H1 (cell line): ENCODE measurements at regions not wholly inside any gene's neighbourhood (a gene's known extent, or its start where the extent isn't known, plus 50 kb on each side); places are given as distances from the start of the nearest gene placed in this dataset.

Experiments used
- CTCF ChIA-PET: fragments of 300-600 bp; sonication (Branson Sonifier 250); formaldehyde crosslinking; loops from one replicate; lab custom pipeline; 2021; ENCODE audit not compliant: partially characterized antibody; lab: Charles Lee
- POLR2A ChIA-PET: fragments of 300-600 bp; sonication (Branson Sonifier 250); formaldehyde crosslinking; loops from one replicate; lab custom pipeline; 2021; ENCODE audit warnings: inconsistent platforms; ENCODE audit not compliant: partially characterized antibody; lab: Charles Lee
- DNase-seq, 2 experiments: peaks; one replicate each; pipeline versions ENCODE4 v3.0.0 to v3.0.0-alpha.2; 2010 to 2022; ENCODE audit warnings: low spot score in 2 of 2, low read depth in 1 of 2, mixed read lengths in 1 of 2
- FAIRE-seq: peaks from 2 replicates; lab custom pipeline; 2011; peaks lifted over from hg19 to GRCh38; lab: Jason Lieb, UNC
- H2AFZ ChIP-seq: 2 replicates; pipeline ENCODE4 v1.8.1; 2012; ENCODE audit warnings: low read length, inconsistent platforms
- H2AK5ac ChIP-seq: 2 replicates; pipeline ENCODE4 v1.6.1; 2013; ENCODE audit warnings: low read depth, low read length
- H2BK120ac ChIP-seq: replicated peaks from 2 replicates; pipeline ENCODE3; 2013; ENCODE audit warnings: low read depth, low read length, inconsistent platforms
- H2BK12ac ChIP-seq: 2 replicates; pipeline ENCODE4 v1.6.1; 2013; ENCODE audit warnings: low read depth, low read length
- H2BK15ac ChIP-seq: 2 replicates; pipeline ENCODE4 v1.6.1; 2013; ENCODE audit warnings: low read length
- H2BK20ac ChIP-seq: 2 replicates; pipeline ENCODE4 v1.6.1; 2013; ENCODE audit warnings: low read length
- H2BK5ac ChIP-seq: 2 replicates; pipeline ENCODE4 v1.6.1; 2013; ENCODE audit warnings: low read depth, low read length
- H3K14ac ChIP-seq: 2 replicates; pipeline ENCODE4 v1.6.1; 2013; ENCODE audit warnings: inconsistent platforms; ENCODE audit not compliant: insufficient read length
- H3K18ac ChIP-seq: 2 replicates; pipeline ENCODE4 v1.6.1; 2013; ENCODE audit warnings: low read length; ENCODE audit errors: extremely low read depth
- H3K23ac ChIP-seq: 2 replicates; pipeline ENCODE4 v1.6.1; 2013; ENCODE audit warnings: inconsistent platforms; ENCODE audit not compliant: insufficient read length
- H3K23me2 ChIP-seq: 2 replicates; pipeline ENCODE4 v1.6.1; 2013; ENCODE audit warnings: low read depth, low read length
- H3K27ac ChIP-seq: 2 replicates; pipeline ENCODE4 v1.6.1; 2011; ENCODE audit warnings: low read depth, low read length, inconsistent platforms
- H3K27me3 ChIP-seq, 4 experiments: replicated peaks in 1 of 4; 1 replicate in 1 of 4; 2 replicates in 3 of 4; pipeline versions ENCODE4 v1.6.1 to v1.8.1; 2011 to 2013; ENCODE audit warnings: low read length in 3 of 4, mild to moderate bottlenecking in 3 of 4, inconsistent platforms in 2 of 4, mixed read lengths in 2 of 4, moderate library complexity in 1 of 4; ENCODE audit not compliant: control insufficient read depth in 3 of 4, insufficient read depth in 3 of 4; ENCODE audit errors: extremely low read depth in 1 of 4
- H3K36me3 ChIP-seq, 4 experiments: 2 replicates each; pipeline versions ENCODE4 v1.6.1 to v1.8.1; 2011 to 2013; ENCODE audit warnings: mild to moderate bottlenecking in 4 of 4, low read length in 3 of 4, moderate library complexity in 2 of 4, control low read depth in 1 of 4, inconsistent platforms in 1 of 4; ENCODE audit not compliant: insufficient read depth in 4 of 4, control insufficient read depth in 2 of 4
- H3K4ac ChIP-seq: replicated peaks from 2 replicates; pipeline ENCODE3; 2013; ENCODE audit warnings: low read length, low read depth, mixed read lengths, inconsistent platforms; ENCODE audit not compliant: insufficient read length
- H3K4me1 ChIP-seq, 4 experiments: replicated peaks in 1 of 4; 1 replicate in 1 of 4; 2 replicates in 3 of 4; pipeline versions ENCODE4 v1.6.1 to v1.8.1; 2011 to 2013; ENCODE audit warnings: low read length in 3 of 4, inconsistent platforms in 2 of 4, mixed read lengths in 1 of 4; ENCODE audit not compliant: insufficient read depth in 4 of 4, control insufficient read depth in 3 of 4
- H3K4me2 ChIP-seq, 2 experiments: 2 replicates each; pipeline versions ENCODE4 v1.6.1 to v1.8.1; 2011 to 2013; ENCODE audit warnings: low read depth in 2 of 2, low read length in 2 of 2, control low read depth in 1 of 2, inconsistent platforms in 1 of 2, mild to moderate bottlenecking in 1 of 2; ENCODE audit not compliant: insufficient read depth in 1 of 2
- H3K4me3 ChIP-seq, 4 experiments: fragments of 200-600, 300-600 bp in 1 of 4; sonication (generic), shearing (Covaris generic), sonication (Bioruptor Twin) in 1 of 4; 2 replicates each; pipeline versions ENCODE4 v1.5.1 to v1.8.1; 2011 to 2016; ENCODE audit warnings: low read length in 4 of 4, low read depth in 3 of 4, control low read depth in 2 of 4, inconsistent platforms in 2 of 4, mild to moderate bottlenecking in 2 of 4, mixed read lengths in 1 of 4, moderate library complexity in 1 of 4; ENCODE audit not compliant: insufficient read depth in 2 of 4; ENCODE audit errors: extremely low read depth in 1 of 4
- H3K56ac ChIP-seq: replicated peaks from 2 replicates; pipeline ENCODE3; 2013; ENCODE audit warnings: low read depth, mild to moderate bottlenecking, mixed read lengths, low read length, inconsistent platforms; ENCODE audit not compliant: insufficient read length
- H3K79me1 ChIP-seq: 2 replicates; pipeline ENCODE4 v1.6.1; 2013; ENCODE audit warnings: low read depth, low read length, control low read depth
- H3K79me2 ChIP-seq, 2 experiments: 2 replicates each; pipeline versions ENCODE4 v1.6.1 to v1.8.1; 2012 to 2013; ENCODE audit warnings: low read length in 2 of 2, mild to moderate bottlenecking in 2 of 2, inconsistent platforms in 1 of 2; ENCODE audit not compliant: insufficient read depth in 2 of 2, control insufficient read depth in 1 of 2
- H3K9ac ChIP-seq, 4 experiments: replicated peaks in 1 of 4; 1 replicate in 1 of 4; 2 replicates in 3 of 4; pipeline versions ENCODE4 v1.6.1 to v1.8.1; 2011 to 2013; ENCODE audit warnings: low read depth in 3 of 4, low read length in 3 of 4, control low read depth in 2 of 4, mild to moderate bottlenecking in 2 of 4, moderate library complexity in 2 of 4, inconsistent platforms in 1 of 4; ENCODE audit errors: extremely low read depth in 1 of 4
- H3K9me3 ChIP-seq, 2 experiments: 2 replicates each; pipeline versions ENCODE4 v1.6.1 to v1.8.1; 2012 to 2013; ENCODE audit warnings: mild to moderate bottlenecking in 2 of 2, moderate library complexity in 2 of 2, control low read depth in 1 of 2, inconsistent platforms in 1 of 2, low read depth in 1 of 2, low read length in 1 of 2, mixed read lengths in 1 of 2; ENCODE audit not compliant: insufficient read depth in 2 of 2
- H4K20me1 ChIP-seq, 2 experiments: replicated peaks in 1 of 2; 2 replicates each; pipeline versions ENCODE3 to v1.8.1; 2011 to 2013; ENCODE audit warnings: inconsistent platforms in 2 of 2, low read length in 2 of 2, mild to moderate bottlenecking in 1 of 2; ENCODE audit not compliant: insufficient read depth in 2 of 2, control insufficient read depth in 1 of 2
- H4K5ac ChIP-seq: 2 replicates; pipeline ENCODE4 v1.6.1; 2013; ENCODE audit warnings: low read length, low read depth, mixed read lengths, inconsistent platforms; ENCODE audit not compliant: insufficient read length
- H4K8ac ChIP-seq: 2 replicates; pipeline ENCODE4 v1.8.0; 2013; ENCODE audit warnings: mild to moderate bottlenecking, moderate library complexity, low read length, inconsistent platforms; ENCODE audit not compliant: insufficient read depth; ENCODE audit errors: extremely low read depth
- H4K91ac ChIP-seq: replicated peaks from 2 replicates; pipeline ENCODE3; 2013; ENCODE audit warnings: low read length, mixed read lengths, inconsistent platforms; ENCODE audit not compliant: insufficient read length
- ASH2L ChIP-seq: fragments of 200-600, 300-600 bp; sonication (generic); IDR thresholded peaks from one replicate; pipeline ENCODE4 v1.7.1; 2017; ENCODE audit warnings: low read length
- ATF2 ChIP-seq: IDR thresholded peaks from 2 replicates; pipeline ENCODE4 v1.6.1; 2012; ENCODE audit warnings: low read length, inconsistent platforms
- BCL11A ChIP-seq, 2 experiments: IDR thresholded peaks; one replicate each; pipeline ENCODE4 v1.6.1; 2011; ENCODE audit warnings: low read depth in 2 of 2, low read length in 2 of 2, mild to moderate bottlenecking in 2 of 2
- CBX5 ChIP-seq: fragments of 300-800, 300-1000 bp; sonication (generic); IDR thresholded peaks from 2 replicates; pipeline ENCODE4 v1.7.1; 2016; ENCODE audit warnings: antibody characterized with exemption, low read length, low read depth
- CHD1 ChIP-seq: IDR thresholded peaks from 2 replicates; pipeline ENCODE4 v1.6.1; 2012; ENCODE audit warnings: low read depth, low read length, improper control_type of control experiment
- JUND ChIP-seq: IDR thresholded peaks from 2 replicates; pipeline ENCODE4 v1.6.1; 2011; ENCODE audit warnings: mild to moderate bottlenecking, improper control_type of control experiment, low read length
- KDM5A ChIP-seq: fragments of 200-600 bp; IDR thresholded peaks from 2 replicates; pipeline ENCODE4 v1.7.1; 2012; ENCODE audit warnings: mild to moderate bottlenecking, low read length, inconsistent platforms, mixed read lengths
- POLR2AphosphoS5 ChIP-seq: IDR thresholded peaks from 2 replicates; pipeline ENCODE4 v1.6.1; 2011; ENCODE audit warnings: low read depth, low read length
- WGBS, 2 experiments: shearing (Covaris generic) in 1 of 2; methylation state at CpG; one replicate each; pipeline versions ENCODE4 v1.1.6 to v1.1.7; 2013 to 2015; ENCODE audit warnings: low lambda C conversion rate in 2 of 2, mixed read lengths in 2 of 2, inconsistent platforms in 1 of 2, low coverage in 1 of 2, missing lambda C conversion rate in 1 of 2; ENCODE audit not compliant: insufficient replicate concordance in 2 of 2, insufficient coverage in 1 of 2, insufficient read length in 1 of 2; ENCODE audit errors: extremely low coverage in 1 of 2, missing lambda C conversion rate in 1 of 2; 5-methylcytosine and 5-hydroxymethylcytosine counted together

DNA sequence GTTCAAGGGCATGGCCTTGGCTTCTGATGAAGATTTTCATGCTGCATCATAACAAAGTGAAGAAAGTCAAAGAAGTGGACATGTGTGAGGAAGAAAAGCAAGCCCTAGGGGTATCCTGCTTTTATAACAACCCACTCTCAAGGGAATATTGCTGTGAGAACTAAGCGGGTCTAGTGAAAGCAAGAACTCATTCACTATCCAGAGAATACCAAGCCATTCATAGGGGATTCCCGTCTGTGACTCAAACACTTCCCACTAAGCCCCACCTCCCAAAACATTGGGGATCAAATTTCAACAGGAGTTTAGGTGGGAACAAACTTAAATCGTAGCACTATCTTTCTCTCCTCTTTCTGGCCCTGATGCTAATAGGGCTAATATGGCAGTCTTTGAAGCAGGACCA, 98.5 kb upstream of the CTTNBP2NL start:
- Histone ChIP-seq H2AK5ac (no peak overlapping the region), H3K36me3 (no peaks in the 10 kb centered on the region), H2BK120ac (no peak overlapping the region), H3K9ac (no peak overlapping the region), H3K4ac (no peak overlapping the region), H2BK12ac (no peak overlapping the region), H3K9me3 (peaks cover 0 to 3% of the 10 kb centered on the region in 2 experiments; a peak in 1 of 4 replicates), H4K5ac (no peak overlapping the region), H3K4me3 (no peak overlapping the region), H3K4me2 (no peak overlapping the region), H2BK15ac (no peak overlapping the region), H3K23me2 (no peaks in the 10 kb centered on the region), H4K91ac (no peak overlapping the region), H3K14ac (no peak overlapping the region), H2BK20ac (no peak overlapping the region), H2BK5ac (no peak overlapping the region), H3K4me1 (no peaks in the 10 kb centered on the region), H4K20me1 (no peaks in the 10 kb centered on the region), H3K79me1 (no peaks in the 10 kb centered on the region), H2AFZ (no peak overlapping the region), H3K27me3 (no peaks in the 10 kb centered on the region), H3K23ac (no peak overlapping the region), H3K18ac (no peak overlapping the region), H3K79me2 (no peaks in the 10 kb centered on the region), H3K56ac (no peak overlapping the region), H4K8ac (no peak overlapping the region), H3K27ac (no peak overlapping the region)
- FAIRE-seq (no peak), DNase-seq (no peak)
- no peak for TF ChIP-seq JUND
- no peak for TF ChIP-seq BCL11A (IDR thresholded peaks at IDR 0.05; ENCODE audit: low read depth in 2 of 2, low read length in 2 of 2)
- no peak for TF ChIP-seq ASH2L
- no peak for TF ChIP-seq CHD1
- no peak for TF ChIP-seq CBX5
- TF ChIP-seq ATF2: no peak
- TF ChIP-seq KDM5A: no peak
- no peak for TF ChIP-seq POLR2AphosphoS5
- WGBS, 2 experiments: 86% methylated on average over 3 of the region's 3 CpGs; no CpG with 5 or more reads in 1 of the 2 experiments
- CTCF ChIA-PET: interaction anchor here (0.6 to 3.9 kb wide), 13 partner anchors 9 to 390 kb away, joined by 3 to 39 read pairs (median 7); no protein-coding TSS in a partner anchor
- POLR2A ChIA-PET: no interaction called here
